Smooth muscle cell (in vitro differentiated cells): ENCODE measurements at regions not wholly inside any gene's neighbourhood (a gene's known extent, or its start where the extent isn't known, plus 50 kb on each side); places are given as distances from the start of the nearest gene placed in this dataset.

Experiments used
- DNase-seq: peaks from one replicate; lab custom pipeline; 2025; ENCODE audit not compliant: unreplicated experiment; lab: John Stamatoyannopoulos, UW
- H2AFZ ChIP-seq: fragments of 200-600 bp; sonication (generic); 2 replicates; pipeline ENCODE4 v1.6.0; 2016; ENCODE audit warnings: antibody characterized with exemption, low read depth, mild to moderate bottlenecking
- H3F3A ChIP-seq: fragments of 200-600 bp; sonication (generic); 2 replicates; pipeline ENCODE4 v1.6.0; 2017; ENCODE audit warnings: antibody characterized with exemption, low read depth
- H3K27ac ChIP-seq: fragments of 200-600 bp; sonication (generic); 2 replicates; pipeline ENCODE4 v1.5.1; 2016; ENCODE audit warnings: low read depth, mild to moderate bottlenecking
- H3K27me3 ChIP-seq: fragments of 200-600 bp; sonication (generic); 2 replicates; pipeline ENCODE4 v1.6.1; 2016; ENCODE audit warnings: low read depth, mild to moderate bottlenecking
- H3K36me3 ChIP-seq: fragments of 200-600 bp; sonication (generic); 2 replicates; pipeline ENCODE4 v1.5.1; 2016; ENCODE audit warnings: low read depth
- H3K4me1 ChIP-seq: fragments of 200-600 bp; sonication (generic); 2 replicates; pipeline ENCODE4 v1.5.1; 2016; ENCODE audit warnings: low read depth
- H3K4me2 ChIP-seq: fragments of 200-600 bp; sonication (generic); 2 replicates; pipeline ENCODE4 v1.6.0; 2016; ENCODE audit warnings: mild to moderate bottlenecking
- H3K4me3 ChIP-seq: fragments of 200-600 bp; sonication (generic); 2 replicates; pipeline ENCODE4 v1.5.1; 2016; ENCODE audit warnings: mild to moderate bottlenecking
- H3K79me2 ChIP-seq: fragments of 200-600 bp; sonication (generic); 2 replicates; pipeline ENCODE4 v1.6.0; 2016; ENCODE audit warnings: low read depth, mild to moderate bottlenecking
- H3K9ac ChIP-seq: fragments of 200-600 bp; sonication (generic); 2 replicates; pipeline ENCODE4 v1.6.0; 2016; ENCODE audit warnings: low read depth
- H3K9me3 ChIP-seq: fragments of 200-600 bp; sonication (generic); replicated peaks from 2 replicates; pipeline ENCODE4 v1.5.1; 2016; ENCODE audit warnings: low read depth
- H4K20me1 ChIP-seq: fragments of 200-600 bp; sonication (generic); 2 replicates; pipeline ENCODE4 v1.6.0; 2016; ENCODE audit warnings: low read depth
- CTCF ChIP-seq: fragments of 200-600 bp; sonication (generic); IDR thresholded peaks from 2 replicates; pipeline ENCODE4 v1.5.1; 2017; ENCODE audit warnings: borderline replicate concordance, mild to moderate bottlenecking, antibody characterized with exemption; ENCODE audit not compliant: insufficient read depth, poor library complexity, severe bottlenecking
- WGBS: methylation state at CpG from one replicate; pipeline ENCODE4 v1.1.7; 2016; ENCODE audit warnings: low lambda C conversion rate; 5-methylcytosine and 5-hydroxymethylcytosine counted together

- no peak overlapping the region for H3K4me2 ChIP-seq
- 87% methylated on average over 6 of the region's 6 CpGs for whole genome bisulfite sequencing
These were observed 278.3 kb upstream of the SP8 start for GRCh38 chr7:21064698-21065648.

DNA sequence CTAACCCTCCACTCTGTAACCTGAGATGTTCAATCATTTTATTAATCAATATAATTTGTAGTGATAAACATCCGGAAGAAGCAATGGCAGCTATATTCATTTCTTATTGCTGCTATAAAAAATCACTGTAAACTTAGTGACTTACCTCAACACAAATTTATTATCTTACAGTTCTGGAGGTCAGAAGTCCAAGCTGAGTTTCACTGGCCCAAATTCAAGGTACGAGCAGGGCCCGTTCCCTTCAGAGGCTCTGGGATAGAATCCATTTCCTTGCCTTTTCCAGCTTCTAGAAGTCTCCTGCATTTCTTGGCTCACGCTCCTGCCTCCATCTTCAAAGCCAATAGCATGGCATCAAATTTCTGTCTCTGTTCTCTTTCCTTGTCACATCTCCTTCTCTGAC, 279.5 kb upstream of the SP8 start:
- Histone ChIP-seq H3K4me1 (no peaks in the 10 kb centered on the region), H3K9ac (no peak overlapping the region), H4K20me1 (no peaks in the 10 kb centered on the region), H3F3A (no peaks in the 10 kb centered on the region), H3K4me2 (no peak overlapping the region), H3K36me3 (no peaks in the 10 kb centered on the region), H3K27ac (no peak overlapping the region), H3K27me3 (peaks cover 1% of the 10 kb centered on the region), H2AFZ (no peak overlapping the region), H3K9me3 (no peaks in the 10 kb centered on the region), H3K4me3 (no peak overlapping the region), H3K79me2 (no peaks in the 10 kb centered on the region)
- no peak for TF ChIP-seq CTCF
- WGBS: 93% methylated on average over 4 of the region's 4 CpGs
- no peak for DNase-seq

More at GRCh38 chr7:21064698-21065648, 278.3 kb upstream of the SP8 start:
- no peaks in the 10 kb centered on the region for H3K9me3 ChIP-seq
- H3F3A ChIP-seq: no peaks in the 10 kb centered on the region
- no peaks in the 10 kb centered on the region for H4K20me1 ChIP-seq
- no peaks in the 10 kb centered on the region for H3K79me2 ChIP-seq
- no peak overlapping the region for H2AFZ ChIP-seq
- H3K4me1 ChIP-seq: no peaks in the 10 kb centered on the region
- no peaks in the 10 kb centered on the region for H3K27me3 ChIP-seq
- no peak for TF ChIP-seq CTCF
- no peak overlapping the region for H3K9ac ChIP-seq
- H3K4me3 ChIP-seq: no peak overlapping the region
- no peak for DNase-seq
- no peaks in the 10 kb centered on the region for H3K36me3 ChIP-seq
- no peak overlapping the region for H3K27ac ChIP-seq

GRCh38 chr7:21067216-21067615, 280.5 kb upstream of the SP8 start:
- H3F3A ChIP-seq: no peaks in the 10 kb centered on the region
- no peak overlapping the region for H3K27ac ChIP-seq
- H3K9ac ChIP-seq: no peak overlapping the region
- H3K4me3 ChIP-seq: no peak overlapping the region
- H3K4me2 ChIP-seq: no peak overlapping the region
- H4K20me1 ChIP-seq: no peaks in the 10 kb centered on the region
- H3K9me3 ChIP-seq: no peaks in the 10 kb centered on the region
- H2AFZ ChIP-seq: no peak overlapping the region
- no peak for DNase-seq
- H3K79me2 ChIP-seq: no peaks in the 10 kb centered on the region
- TF ChIP-seq CTCF: no peak
- peaks cover 9% of the 10 kb centered on the region for H3K27me3 ChIP-seq
- no peaks in the 10 kb centered on the region for H3K36me3 ChIP-seq
- no peaks in the 10 kb centered on the region for H3K4me1 ChIP-seq
- WGBS: 80% methylated on average over 4 of the region's 4 CpGs

- Histone ChIP-seq H3F3A (no peaks in the 10 kb centered on the region), H3K9ac (no peak overlapping the region), H4K20me1 (no peaks in the 10 kb centered on the region), H2AFZ (no peak overlapping the region), H3K4me3 (no peak overlapping the region), H3K79me2 (no peaks in the 10 kb centered on the region), H3K27ac (no peak overlapping the region), H3K27me3 (peaks cover 9% of the 10 kb centered on the region), H3K36me3 (no peaks in the 10 kb centered on the region), H3K4me1 (peaks cover 1% of the 10 kb centered on the region), H3K4me2 (no peak overlapping the region), H3K9me3 (no peaks in the 10 kb centered on the region)
- no peak for DNase-seq
- WGBS: 100% methylated on average over 1 of the region's 1 CpG
- TF ChIP-seq CTCF: no peak
These were observed 283.9 kb upstream of the SP8 start for GRCh38 chr7:21070571-21071090.
